ENCODE measurements at regions not wholly inside any gene's neighbourhood (a gene's known extent, or its start where the extent isn't known, plus 50 kb on each side); places are given as distances from the start of the nearest gene placed in this dataset.

DNA sequence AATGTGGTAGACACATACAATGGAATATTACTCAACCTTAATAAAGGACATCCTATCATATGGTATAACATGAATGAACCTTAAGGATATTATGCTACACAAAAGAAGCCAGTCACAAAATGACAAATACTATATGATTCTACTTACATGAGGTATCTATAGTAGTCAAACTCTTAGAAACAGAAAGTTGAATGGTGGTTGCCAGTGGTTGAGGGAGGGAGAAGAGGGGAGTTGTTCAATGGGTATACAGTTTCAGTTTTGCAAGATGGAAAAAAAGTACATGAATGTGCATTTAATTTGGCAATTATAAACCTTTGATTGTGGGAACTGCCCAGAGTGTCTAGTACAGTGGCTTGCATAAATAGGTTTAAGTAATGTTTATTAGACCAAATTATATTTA lies 473.3 kb upstream of the ZNF608 start:
- TF ChIP-seq POLR2A (IDR thresholded peaks at IDR 0.05; ENCODE audit: low read depth) (no peak), POLR2AphosphoS5 (IDR thresholded peaks at IDR 0.05) (no peak)
- TF ChIP-seq, protein P1, sequence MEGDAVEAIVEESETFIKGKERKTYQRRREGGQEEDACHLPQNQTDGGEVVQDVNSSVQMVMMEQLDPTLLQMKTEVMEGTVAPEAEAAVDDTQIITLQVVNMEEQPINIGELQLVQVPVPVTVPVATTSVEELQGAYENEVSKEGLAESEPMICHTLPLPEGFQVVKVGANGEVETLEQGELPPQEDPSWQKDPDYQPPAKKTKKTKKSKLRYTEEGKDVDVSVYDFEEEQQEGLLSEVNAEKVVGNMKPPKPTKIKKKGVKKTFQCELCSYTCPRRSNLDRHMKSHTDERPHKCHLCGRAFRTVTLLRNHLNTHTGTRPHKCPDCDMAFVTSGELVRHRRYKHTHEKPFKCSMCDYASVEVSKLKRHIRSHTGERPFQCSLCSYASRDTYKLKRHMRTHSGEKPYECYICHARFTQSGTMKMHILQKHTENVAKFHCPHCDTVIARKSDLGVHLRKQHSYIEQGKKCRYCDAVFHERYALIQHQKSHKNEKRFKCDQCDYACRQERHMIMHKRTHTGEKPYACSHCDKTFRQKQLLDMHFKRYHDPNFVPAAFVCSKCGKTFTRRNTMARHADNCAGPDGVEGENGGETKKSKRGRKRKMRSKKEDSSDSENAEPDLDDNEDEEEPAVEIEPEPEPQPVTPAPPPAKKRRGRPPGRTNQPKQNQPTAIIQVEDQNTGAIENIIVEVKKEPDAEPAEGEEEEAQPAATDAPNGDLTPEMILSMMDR (IDR thresholded peaks at IDR 0.05) = no peak

All from esophagus muscularis mucosa (tissue), 3 donors.